ENCODE measurements at regions not wholly inside any gene's neighbourhood (a gene's known extent, or its start where the extent isn't known, plus 50 kb on each side); places are given as distances from the start of the nearest gene placed in this dataset.

- TF ChIP-seq, protein P1, sequence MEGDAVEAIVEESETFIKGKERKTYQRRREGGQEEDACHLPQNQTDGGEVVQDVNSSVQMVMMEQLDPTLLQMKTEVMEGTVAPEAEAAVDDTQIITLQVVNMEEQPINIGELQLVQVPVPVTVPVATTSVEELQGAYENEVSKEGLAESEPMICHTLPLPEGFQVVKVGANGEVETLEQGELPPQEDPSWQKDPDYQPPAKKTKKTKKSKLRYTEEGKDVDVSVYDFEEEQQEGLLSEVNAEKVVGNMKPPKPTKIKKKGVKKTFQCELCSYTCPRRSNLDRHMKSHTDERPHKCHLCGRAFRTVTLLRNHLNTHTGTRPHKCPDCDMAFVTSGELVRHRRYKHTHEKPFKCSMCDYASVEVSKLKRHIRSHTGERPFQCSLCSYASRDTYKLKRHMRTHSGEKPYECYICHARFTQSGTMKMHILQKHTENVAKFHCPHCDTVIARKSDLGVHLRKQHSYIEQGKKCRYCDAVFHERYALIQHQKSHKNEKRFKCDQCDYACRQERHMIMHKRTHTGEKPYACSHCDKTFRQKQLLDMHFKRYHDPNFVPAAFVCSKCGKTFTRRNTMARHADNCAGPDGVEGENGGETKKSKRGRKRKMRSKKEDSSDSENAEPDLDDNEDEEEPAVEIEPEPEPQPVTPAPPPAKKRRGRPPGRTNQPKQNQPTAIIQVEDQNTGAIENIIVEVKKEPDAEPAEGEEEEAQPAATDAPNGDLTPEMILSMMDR (IDR thresholded peaks at IDR 0.05): no peak
- TF ChIP-seq POLR2A (IDR thresholded peaks at IDR 0.05): no peak
Measured at GRCh38 chr11:27806122-27806521, 105.9 kb upstream of the BDNF start.

Measured in testis (tissue), 2 donors.